Transverse colon (tissue), 4 donors: ENCODE measurements at regions not wholly inside any gene's neighbourhood (a gene's known extent, or its start where the extent isn't known, plus 50 kb on each side); places are given as distances from the start of the nearest gene placed in this dataset.

Experiments
- EP300 ChIP-seq: sonication (generic); formaldehyde crosslinking; IDR thresholded peaks from one replicate; pipeline ENCODE4 v1.6.1; 2017; ENCODE audit warnings: antibody characterized with exemption, low read depth
- POLR2A ChIP-seq: fragments of 450-650 bp; IDR thresholded peaks from one replicate; pipeline ENCODE4 v1.6.1; 2016; ENCODE audit warnings: antibody characterized with exemption, mild to moderate bottlenecking, moderate library complexity
- POLR2AphosphoS5 ChIP-seq, 3 donors: sonication (generic); formaldehyde crosslinking; IDR thresholded peaks; one replicate each; pipeline ENCODE4 v1.6.1; 2016; ENCODE audit warnings: antibody characterized with exemption in 3 of 3
- TF ChIP-seq, protein P1 (sequence below), 5 experiments: fragments of 200-600 bp in 3 of 5; fragments of 450-650 bp in 2 of 5; sonication (generic) in 3 of 5; IDR thresholded peaks; 1 replicate in 2 of 5; 2 replicates in 3 of 5; pipeline ENCODE4 v1.5.1; 2016 to 2017; ENCODE audit warnings: antibody characterized with exemption in 5 of 5, inconsistent platforms in 3 of 5, mild to moderate bottlenecking in 2 of 5, moderate library complexity in 1 of 5

DNA sequence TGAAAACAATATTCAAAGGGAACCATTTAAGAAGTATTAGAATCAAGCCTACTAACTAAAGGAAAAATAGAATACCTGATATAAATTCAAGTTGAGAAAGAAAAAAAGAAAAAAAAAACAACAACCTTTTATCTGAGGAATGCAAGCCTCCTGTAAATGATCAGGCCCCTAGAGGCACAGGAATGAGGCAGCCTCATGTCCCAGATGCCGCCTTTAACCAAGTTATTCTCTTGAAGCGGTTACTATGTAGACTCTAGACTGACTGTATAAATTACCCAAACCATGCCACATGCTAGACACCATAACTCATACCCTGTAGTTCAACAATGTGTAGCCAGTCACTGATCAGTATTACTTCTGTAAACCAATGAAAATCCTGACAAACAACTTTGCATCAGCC lies 929.6 kb downstream of the TAF11L14 start:
- TF ChIP-seq, protein P1, sequence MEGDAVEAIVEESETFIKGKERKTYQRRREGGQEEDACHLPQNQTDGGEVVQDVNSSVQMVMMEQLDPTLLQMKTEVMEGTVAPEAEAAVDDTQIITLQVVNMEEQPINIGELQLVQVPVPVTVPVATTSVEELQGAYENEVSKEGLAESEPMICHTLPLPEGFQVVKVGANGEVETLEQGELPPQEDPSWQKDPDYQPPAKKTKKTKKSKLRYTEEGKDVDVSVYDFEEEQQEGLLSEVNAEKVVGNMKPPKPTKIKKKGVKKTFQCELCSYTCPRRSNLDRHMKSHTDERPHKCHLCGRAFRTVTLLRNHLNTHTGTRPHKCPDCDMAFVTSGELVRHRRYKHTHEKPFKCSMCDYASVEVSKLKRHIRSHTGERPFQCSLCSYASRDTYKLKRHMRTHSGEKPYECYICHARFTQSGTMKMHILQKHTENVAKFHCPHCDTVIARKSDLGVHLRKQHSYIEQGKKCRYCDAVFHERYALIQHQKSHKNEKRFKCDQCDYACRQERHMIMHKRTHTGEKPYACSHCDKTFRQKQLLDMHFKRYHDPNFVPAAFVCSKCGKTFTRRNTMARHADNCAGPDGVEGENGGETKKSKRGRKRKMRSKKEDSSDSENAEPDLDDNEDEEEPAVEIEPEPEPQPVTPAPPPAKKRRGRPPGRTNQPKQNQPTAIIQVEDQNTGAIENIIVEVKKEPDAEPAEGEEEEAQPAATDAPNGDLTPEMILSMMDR (IDR thresholded peaks at IDR 0.05) = no peak
- TF ChIP-seq POLR2A (no peak), POLR2AphosphoS5 (IDR thresholded peaks at IDR 0.05) (no peak), EP300 (no peak)
